Daoy (cell line): ENCODE measurements at regions not wholly inside any gene's neighbourhood (a gene's known extent, or its start where the extent isn't known, plus 50 kb on each side); places are given as distances from the start of the nearest gene placed in this dataset.
A peak's percentile ranks its signal among the peaks of the same experiment; 100 is the strongest.
"Not testable (repeated sequence)": the region's sequence is repeated elsewhere in the genome, so short reads cannot be mapped to it uniquely, and the experiment has no call there.

Source experiments
- DNase-seq: peaks from one replicate; pipeline ENCODE4 v3.0.0-alpha.2; 2015; ENCODE audit warnings: low read depth

DNA sequence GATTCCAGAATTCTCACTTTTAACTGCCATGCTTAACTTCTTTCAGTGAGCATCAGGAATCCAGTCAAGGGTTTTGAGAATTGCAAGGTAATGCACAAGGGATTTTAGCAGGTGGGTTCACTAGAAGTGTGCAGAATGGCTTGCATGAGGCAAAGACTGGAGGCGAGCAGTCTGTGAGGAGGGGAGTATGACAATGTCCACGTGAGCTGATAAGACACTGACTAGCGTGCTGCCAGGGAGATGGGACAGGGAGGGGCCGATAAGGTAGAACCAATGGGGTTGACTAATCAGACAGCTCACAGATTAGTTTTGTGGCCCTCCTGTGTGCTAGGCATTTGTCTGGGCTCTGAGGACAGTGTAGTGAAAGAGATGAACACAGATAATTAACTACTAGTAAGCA lies 102.0 kb upstream of the DAZL start:
- no peak for DNase-seq

DNA sequence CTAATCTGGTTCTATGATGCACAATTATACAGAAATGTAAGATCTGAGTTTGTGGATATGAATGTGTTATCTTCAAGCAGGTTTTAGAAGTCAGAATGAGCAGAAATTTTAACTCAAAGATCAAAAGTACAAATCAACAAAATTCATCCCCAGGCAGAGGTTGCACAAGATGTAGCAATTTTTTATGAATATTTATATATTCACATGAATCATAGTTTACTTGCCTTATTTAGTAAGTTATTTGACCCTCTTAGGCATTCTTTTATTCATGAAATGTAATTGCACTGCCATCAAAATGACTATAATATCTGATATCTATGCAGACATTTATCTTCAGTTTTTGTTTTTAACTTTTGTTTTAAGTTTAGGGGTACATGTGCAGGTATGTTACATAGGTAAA lies 103.1 kb upstream of the DAZL start:
- DNase-seq: no peak

DNA sequence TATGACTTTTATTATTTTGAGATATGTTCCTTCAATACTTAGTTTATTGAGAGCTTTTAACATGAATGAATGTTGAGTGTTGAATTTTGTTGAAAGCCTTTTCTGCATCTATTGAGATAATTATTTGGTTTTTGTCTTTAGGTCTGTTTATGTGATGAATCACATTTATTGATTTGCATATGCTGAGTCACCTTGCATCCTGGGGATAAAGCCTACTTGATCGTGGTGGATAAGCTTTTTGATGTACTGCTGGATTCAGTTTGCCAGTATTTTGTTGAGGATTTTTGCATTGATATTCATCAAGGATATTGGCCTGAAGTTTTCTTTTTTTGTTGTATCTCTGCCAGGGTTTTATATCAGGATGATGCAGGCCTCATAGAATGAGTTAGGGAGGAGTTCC lies 106.5 kb upstream of the DAZL start:
- DNase-seq: not testable (repeated sequence)

DNA sequence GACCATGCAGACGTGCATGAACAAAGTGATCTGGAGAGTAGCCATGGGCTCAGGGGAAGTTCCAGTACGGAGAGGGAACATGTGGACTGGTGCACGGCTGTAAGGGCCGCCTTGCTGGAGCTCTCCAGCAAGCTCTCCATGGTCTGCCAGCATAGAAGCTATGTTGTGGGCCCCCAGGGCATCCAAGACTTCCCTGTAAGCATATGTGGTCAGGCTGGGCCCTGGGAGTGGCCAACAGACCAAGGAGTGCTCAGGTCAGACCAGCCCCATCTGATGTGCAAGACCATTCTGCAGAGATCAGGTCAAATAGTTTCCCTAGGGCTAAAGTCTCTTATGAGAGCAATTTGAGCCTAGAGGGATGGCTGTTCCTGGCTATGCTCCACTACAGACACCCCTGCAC lies 110.1 kb upstream of the DAZL start:
- DNase-seq: no peak

DNA sequence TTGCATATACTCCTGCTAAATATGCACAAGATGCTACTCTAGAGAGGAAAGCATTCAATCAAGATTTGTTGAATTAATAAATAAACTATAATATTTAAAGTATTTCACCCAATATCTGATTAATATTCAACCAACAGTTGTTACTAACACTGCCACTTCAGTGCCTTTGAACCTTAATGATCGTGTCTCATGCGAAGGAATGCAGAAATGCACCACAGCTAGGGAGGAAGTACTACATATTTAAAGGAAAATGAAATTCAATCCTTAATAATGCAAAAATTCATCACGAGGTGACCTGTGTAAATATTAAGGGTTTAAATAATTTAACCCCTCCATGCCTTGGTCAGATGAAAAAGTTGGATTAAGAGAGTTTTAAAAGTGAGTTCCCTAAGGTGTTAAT lies 114.2 kb upstream of the DAZL start:
- no peak for DNase-seq

DNA sequence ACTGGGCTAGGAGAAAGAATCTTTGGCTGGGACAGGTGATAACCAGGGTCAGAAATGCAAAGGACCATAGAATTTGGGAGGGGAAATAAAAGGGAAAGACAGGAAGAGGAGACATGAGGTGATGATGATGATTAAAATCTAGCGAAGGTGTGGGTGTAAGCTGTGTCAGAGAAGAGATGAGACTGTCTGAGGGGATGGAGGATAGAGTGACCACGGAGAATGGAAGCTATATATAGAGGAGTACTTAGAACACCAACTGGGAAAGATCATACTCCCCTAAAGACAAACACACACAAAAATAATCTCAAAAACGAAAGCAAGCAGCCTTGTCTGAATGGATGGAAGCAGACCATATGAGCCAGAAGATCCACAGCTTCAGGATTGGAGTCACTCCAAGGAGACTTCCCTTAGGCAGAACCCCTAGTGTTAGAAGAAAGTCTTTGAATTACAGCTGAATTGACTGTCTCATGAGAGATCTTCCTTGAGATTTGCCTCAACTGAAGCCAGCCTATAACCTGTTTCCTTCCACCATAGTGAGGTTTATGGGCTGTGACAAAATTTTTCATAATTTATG lies 115.2 kb upstream of the DAZL start:
- no peak for DNase-seq

DNA sequence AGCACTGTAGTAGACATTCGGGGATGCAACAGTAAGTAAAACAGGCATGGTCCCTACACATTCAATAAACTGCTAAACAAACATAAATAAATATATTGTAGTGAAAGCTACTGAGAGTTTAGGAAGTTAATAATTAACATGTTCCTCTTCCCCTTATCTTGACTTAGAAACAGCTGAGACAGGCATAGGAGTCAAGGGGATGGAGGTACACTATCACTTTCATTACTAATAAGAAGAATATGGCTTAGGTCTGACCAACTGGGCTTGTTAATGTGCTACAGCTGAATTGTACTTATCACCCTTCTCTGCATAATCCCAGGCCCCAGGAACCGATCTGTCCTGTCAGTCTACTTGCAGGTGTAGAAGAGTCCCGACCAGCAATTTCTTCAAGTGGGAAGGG lies 116.3 kb upstream of the DAZL start:
- DNase-seq: no peak

DNA sequence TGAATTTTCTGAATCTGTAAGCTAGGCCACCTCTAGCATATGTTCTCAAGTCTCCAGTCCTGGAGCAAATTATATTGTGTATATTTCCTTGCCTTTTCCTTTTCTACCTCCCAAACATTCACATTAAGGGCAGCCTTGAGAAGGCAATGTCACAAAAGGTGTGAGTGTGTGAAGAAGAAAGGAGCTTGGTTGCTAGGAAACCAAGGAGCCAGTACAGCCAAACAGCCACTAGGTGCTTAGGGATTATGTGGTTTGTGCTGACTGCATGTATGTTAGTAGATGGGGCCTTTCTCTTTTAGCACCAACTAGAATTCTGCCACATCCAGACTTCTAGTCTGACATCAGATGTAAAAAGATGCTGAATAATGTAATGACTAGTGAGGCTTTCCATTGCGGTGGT lies 118.8 kb upstream of the DAZL start:
- DNase-seq: no peak

DNA sequence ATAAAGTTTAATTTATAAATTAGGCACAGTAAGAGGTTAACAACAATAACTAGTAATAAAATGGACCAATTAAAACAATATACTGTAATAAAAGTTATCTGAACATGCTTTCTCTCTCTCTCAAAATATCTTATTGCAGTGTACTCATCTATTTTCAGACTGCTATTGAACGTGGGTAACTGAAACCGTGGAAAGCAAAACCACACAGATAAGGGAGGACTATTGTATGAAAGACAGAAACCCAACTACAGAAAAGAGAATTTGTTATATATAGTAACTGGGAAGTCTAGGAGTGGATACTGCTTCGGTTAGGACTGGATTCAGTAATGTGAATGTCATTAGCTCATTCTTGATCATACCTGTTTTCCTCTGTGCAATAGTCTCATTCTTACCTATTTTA lies 119.3 kb upstream of the DAZL start:
- DNase-seq: no peak

DNA sequence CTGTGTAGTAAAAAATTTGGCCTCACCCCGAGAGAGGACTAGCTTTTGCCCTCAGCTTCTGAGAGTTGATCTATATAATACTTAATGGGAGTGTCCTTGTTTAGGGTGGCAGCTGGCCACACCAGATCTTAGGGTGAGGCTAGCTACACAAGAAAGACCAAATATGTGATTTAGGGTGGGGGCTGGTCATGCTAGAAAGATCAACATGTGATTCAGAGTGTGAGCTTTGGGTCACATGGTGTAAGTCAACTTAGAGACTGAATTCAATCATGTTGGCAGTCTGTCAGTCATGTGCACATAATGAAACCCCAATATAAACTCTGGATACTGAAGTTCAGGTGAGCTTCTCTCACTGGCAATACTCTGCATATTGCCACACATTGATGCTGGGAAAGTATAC lies 120.7 kb upstream of the DAZL start:
- DNase-seq: no peak

DNA sequence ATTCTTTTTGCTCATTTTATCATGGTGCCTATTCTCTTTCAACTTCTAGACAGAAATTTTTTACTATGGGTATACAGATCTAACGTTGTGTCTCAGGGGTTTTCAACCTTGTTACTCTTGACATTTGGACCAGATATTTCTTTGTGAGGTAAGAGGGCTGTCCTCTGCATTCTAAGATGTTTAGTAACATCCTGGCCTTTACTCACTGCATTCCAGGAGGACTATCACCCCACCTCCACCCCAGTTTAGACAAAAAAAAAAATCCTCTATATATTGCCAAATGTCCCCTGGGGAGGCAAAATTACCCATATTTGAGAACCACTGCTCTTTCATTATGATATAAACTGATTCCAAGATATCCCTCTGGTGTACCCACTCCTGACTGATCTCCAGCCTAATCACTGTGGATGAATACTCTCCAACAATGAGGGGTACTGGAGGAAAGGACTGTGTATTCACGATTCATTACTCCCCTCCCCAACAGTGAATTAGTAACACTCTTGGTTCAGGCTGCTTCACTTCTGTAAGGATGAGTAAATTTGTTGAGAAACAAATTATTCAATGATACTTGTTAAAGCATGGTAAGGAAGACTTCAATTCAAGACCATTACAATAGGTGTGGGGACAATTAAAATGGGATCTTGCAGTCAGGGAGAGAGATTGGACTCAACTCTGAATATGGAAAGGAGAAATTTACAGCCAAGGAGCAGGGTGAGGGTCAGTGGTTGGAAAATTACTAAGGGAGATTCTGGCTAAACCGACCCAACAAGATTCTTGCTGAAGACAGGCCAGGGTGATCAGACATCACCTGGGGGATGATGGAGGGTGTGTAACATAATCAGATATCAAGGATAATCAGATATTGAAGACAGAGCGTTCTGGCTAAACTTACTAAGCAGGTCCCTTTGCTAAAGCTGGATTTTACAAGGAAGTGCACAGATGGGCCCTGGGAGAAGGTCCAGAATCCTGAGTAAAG lies 123.8 kb upstream of the DAZL start:
- peak; percentile 19 for DNase-seq

DNA sequence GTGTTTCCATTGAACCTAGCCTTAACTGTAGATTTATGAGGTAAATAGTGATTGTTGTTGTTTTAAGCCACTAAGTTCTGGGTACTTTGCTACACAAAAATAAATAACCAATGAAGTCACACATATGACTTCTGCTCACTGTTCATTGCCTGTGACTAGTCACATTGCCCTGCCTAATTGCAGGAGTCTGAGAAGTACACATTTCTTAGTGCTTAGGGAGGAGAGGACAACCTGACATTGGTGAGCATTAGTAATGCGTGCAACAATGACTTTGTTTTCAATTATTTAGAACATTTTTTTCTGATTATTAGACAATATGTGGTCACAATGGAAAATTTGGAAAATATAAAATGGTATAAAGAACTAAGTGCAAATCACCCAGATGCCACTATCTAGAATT lies 133.2 kb upstream of the DAZL start:
- DNase-seq: no peak

DNA sequence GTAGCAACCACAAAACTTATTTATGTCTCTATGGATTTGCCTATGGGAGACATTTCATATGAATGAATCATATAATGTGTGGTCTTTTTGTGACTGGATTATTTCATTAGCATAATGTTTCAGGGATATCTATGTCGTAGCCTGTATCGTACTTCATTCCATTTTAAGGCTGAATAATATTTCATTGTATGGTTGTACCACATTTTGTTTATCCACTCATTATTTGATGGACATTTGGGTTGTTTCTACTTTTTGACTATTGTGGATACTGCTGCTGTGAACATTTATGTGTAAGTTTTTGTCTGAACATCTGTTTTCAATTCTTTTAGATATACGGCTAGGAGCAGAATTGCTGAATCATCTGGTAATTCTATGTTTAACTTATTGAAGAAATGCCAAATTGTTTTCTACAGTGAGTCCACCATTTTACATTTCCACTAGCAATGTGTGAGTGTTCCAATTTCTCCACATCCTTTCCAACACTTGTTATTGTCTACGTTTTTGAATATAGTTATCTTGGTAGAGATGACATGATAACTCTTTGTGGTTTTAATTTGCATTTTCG lies 134.4 kb upstream of the DAZL start:
- DNase-seq: no peak

DNA sequence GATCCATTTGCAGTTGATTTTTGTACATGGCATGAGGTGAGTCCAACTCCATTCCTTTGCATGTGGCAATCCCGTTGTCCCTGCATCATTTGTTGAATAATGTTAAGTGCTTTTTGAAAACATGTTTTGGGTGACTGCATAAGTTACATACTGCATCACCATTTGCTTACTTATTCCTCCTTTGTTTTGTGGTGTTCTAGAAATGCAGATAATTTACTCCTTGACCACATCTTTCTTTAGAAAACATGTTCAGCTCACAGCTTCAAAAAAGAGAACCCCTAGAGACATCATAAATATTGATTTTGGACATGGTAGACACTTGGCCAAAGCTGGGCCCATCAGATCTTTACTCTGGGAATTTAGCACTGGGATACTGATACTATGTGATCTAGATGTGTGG lies 135.3 kb upstream of the DAZL start:
- DNase-seq: no peak

DNA sequence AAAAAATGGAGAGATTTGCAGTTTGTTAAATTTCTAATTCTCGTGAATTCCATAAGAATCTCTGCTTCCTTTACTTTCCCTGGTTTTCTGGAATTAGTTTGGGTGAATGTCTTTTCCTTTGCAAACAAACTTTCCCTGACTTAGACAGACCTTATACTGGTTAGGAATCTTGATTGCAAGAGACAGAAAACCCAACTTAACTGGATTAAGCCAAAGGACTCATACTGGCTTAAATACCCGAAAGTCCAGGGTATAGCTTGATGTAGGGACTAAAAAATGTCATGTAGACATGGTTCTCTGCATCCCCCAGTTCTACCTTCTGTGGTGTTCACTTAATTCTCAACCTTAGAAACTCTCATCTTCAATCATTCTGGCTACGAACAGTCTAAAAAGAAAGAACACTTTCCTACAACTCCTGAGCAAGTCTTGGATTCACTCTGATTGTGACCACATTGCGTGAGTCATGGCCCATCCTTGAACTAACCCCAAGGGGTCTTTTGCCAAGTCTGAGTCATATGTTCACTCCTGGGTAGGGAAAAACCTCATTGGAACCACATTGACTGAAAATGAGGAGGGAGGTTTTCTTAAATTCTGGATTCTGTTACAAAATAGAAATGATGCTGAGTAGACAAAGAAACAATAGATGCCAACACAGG lies 136.0 kb upstream of the DAZL start:
- DNase-seq: peak; percentile 70

DNA sequence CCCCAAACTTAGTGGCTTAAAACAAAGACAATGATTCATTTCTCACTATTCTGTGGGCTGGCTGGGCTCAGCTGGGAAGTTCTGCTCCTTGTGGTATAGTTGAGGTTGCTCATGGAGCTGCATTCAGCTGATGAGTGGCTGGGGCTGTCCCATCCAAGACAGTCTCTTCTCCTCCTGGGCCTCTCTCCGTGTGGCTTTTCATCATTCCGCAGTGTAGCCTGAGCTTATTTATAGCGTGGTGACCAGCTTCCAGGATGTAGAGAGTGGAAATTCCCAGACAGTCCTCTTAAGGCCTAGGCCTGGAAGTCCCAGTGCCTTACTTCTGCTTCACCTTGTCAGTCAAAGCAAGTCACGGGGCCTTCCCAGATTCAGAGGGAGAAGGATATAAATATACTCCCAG lies 136.7 kb upstream of the DAZL start:
- peak; percentile 21 for DNase-seq

DNA sequence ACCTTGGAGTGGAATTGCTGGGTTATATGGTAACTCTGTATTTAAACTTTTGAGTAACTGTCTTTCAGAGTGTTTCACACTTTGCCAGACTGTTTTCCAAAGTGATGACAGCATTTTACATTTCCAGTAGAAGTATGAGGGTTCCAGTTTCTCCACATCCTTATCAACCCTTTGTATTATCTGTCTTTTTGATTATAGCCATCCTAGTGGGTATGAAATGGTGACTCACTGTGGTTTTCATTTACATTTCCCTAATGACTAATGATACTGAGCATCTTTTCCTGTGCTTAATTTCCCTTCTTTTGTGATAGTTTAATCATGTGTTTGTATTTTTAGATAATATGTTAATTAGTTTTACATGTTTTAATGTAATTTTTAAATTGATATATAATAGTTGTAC lies 138.1 kb upstream of the DAZL start:
- DNase-seq: no peak

DNA sequence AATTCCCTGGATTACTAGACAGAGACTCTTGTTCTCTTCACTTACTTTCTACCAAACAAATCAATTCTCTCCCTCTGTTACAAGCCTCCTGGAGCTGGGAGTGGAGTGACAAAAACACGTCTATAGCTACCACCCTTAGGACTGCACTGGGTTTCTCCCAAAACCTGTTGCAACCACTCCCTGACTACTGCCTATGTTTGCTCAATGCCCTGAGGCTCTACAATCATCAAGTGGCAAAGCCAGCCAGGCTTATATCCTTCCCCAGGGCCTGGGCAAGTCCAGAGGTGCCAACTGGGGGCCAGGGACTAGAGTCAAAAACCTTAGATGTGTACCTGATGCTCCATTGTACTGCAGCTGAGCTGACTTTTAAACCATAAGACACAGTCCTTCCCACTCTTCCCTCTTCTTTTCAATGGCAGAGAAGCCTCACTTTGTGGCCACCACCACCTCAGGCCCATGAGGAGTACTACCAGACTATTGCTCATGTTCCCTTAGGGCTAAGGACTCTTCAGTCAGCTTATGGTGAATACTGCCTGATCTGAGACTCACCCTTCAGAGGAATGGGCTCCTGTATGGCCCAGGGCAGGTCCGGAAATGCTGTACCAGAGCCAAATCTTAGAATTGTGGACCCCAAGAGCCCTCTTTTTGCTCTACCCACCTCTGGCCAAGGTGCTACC lies 125.4 kb upstream of the PLCL2 start:
- DNase-seq: no peak

DNA sequence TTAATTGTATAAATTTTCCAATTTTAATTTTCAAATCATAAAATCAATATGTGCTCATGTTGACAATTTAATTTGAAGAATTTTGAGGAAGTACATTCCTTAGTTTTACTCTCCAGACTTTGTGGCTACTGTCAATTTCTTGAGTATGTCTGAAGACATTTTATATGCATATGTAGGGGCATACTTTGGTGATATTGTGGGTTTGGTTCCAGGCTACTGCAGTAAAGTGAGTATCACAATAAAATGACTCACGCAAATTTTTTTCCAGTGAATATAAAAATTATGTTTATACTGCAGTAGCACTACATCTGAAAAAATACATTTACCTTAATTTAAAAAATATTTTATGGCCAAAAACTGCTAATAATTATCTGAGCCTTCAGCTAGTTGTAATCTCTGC lies 123.2 kb upstream of the PLCL2 start:
- no peak for DNase-seq

DNA sequence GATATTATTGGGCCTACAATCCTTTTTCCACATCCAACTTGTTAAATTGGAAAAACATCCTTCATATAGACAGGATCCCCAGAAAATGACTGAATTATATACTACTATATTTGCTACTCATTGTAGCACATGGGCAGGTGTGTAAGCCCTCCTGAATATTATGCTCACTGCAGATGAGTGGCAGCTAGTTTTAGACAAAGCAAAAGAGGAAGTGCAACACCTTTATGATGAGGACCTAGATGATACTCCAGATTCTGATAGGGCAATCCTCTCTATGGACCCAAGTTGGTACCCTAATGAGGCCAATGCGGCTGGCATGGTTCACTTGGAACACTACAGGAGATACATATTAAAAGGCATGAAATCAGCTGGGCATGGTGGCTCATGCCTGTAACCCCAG lies 119.1 kb upstream of the PLCL2 start:
- no peak for DNase-seq

DNA sequence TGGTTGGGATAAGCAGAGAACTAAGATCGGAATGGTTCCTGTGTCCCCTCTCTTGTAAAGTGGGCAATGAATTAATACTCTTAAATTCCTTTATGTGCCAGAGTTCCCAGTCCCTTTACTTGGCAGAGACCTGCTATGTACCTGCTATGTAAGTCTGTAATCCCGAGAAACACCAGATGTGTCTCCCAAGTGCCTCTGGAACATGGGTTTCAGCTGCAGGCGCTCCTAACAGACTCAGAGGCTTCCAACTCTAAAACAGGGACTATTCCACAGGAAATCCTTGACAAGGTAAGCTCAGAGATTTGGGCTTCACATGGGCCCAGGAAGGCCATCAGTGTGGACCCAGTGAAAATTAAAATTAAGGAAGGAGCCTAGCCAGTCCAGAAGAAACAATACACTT lies 117.7 kb upstream of the PLCL2 start:
- DNase-seq: no peak

DNA sequence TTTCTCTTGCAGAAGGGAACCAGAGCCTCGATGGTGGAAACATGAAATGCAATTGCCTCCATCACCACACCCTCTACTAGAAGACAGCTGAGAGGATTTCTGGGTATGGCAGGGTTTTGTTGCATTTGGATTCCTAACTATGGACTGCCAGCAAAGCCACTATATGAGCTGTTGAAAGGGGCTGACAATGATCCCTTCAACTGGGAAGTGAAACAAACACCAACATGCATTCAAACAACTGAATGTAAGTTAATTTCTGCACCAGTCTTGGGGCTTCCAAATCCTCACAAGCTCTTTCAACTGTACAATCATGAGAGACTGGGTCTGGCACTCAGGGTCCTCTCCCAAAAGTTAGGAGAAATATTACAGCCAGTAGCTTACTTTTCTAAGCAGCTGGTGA lies 116.7 kb upstream of the PLCL2 start:
- DNase-seq: no peak
